Spleen (tissue), 7 donors: ENCODE measurements at regions not wholly inside any gene's neighbourhood (a gene's known extent, or its start where the extent isn't known, plus 50 kb on each side); places are given as distances from the start of the nearest gene placed in this dataset.

Experiments
- POLR2A ChIP-seq, 3 donors: fragments of 450-650 bp; IDR thresholded peaks; one replicate each; pipeline ENCODE4 v1.5.1; 2017; ENCODE audit warnings: antibody characterized with exemption in 3 of 3, mild to moderate bottlenecking in 1 of 3
- TF ChIP-seq, protein P1 (sequence below), 11 experiments: fragments of 200-600 bp in 7 of 11; fragments of 450-650 bp in 4 of 11; sonication (generic) in 4 of 11; IDR thresholded peaks in 8 of 11; conservative IDR thresholded peaks in 3 of 11; 1 replicate in 7 of 11; 2 replicates in 4 of 11; pipeline versions ENCODE4 v1.4.0 to v1.8.0; 2016 to 2021; ENCODE audit warnings: antibody characterized with exemption in 11 of 11, inconsistent platforms in 4 of 11, mild to moderate bottlenecking in 1 of 11
- donor health status: DM: no; HTN: no; CAD: no; lungs with moderate emphysema.
- donor health status: DM: no; HTN: no; CAD: no.
- donor health status: DM: no; HTN: no; CAD: no.

- TF ChIP-seq, protein P1, sequence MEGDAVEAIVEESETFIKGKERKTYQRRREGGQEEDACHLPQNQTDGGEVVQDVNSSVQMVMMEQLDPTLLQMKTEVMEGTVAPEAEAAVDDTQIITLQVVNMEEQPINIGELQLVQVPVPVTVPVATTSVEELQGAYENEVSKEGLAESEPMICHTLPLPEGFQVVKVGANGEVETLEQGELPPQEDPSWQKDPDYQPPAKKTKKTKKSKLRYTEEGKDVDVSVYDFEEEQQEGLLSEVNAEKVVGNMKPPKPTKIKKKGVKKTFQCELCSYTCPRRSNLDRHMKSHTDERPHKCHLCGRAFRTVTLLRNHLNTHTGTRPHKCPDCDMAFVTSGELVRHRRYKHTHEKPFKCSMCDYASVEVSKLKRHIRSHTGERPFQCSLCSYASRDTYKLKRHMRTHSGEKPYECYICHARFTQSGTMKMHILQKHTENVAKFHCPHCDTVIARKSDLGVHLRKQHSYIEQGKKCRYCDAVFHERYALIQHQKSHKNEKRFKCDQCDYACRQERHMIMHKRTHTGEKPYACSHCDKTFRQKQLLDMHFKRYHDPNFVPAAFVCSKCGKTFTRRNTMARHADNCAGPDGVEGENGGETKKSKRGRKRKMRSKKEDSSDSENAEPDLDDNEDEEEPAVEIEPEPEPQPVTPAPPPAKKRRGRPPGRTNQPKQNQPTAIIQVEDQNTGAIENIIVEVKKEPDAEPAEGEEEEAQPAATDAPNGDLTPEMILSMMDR (IDR thresholded peaks at IDR 0.05 in 8 of 11, conservative IDR thresholded peaks at IDR 0.05 in 3 of 11), result no peak
- no peak for TF ChIP-seq POLR2A (IDR thresholded peaks at IDR 0.05)
These were observed 70.5 kb upstream of the GADD45A start for GRCh38 chr1:67614511-67614934.
